HEK293 (cell line): ENCODE measurements at regions not wholly inside any gene's neighbourhood (a gene's known extent, or its start where the extent isn't known, plus 50 kb on each side); places are given as distances from the start of the nearest gene placed in this dataset.

Experiments used
- CTCF ChIA-PET: fragments of 350-600 bp; formaldehyde crosslinking; extraction: SDS; loops from one replicate; lab custom pipeline; 2021; ENCODE audit warnings: antibody characterized with exemption; lab: Yijun Ruan, JAX
- POLR2A ChIA-PET: fragments of 300-600 bp; formaldehyde crosslinking; extraction: SDS; loops from one replicate; lab custom pipeline; 2020; ENCODE audit warnings: antibody characterized with exemption, inconsistent platforms; lab: Yijun Ruan, JAX
- H3K27ac ChIP-seq: fragments of 200-500 bp; sonication (Bioruptor generic); 2 replicates; pipeline ENCODE4 v1.5.1; 2014; ENCODE audit warnings: low read depth, low read length, control low read depth, inconsistent platforms; ENCODE audit errors: extremely low read depth
- H3K36me3 ChIP-seq, 2 experiments: fragments of 200-500 bp in 1 of 2; sonication (Bioruptor generic) in 1 of 2; 1 replicate in 1 of 2; 2 replicates in 1 of 2; pipeline ENCODE4 v1.5.1; 2014 to 2017; ENCODE audit warnings: inconsistent platforms in 2 of 2, low read length in 2 of 2; ENCODE audit not compliant: control insufficient read depth in 2 of 2, insufficient read depth in 1 of 2
- H3K4me1 ChIP-seq: fragments of 200-500 bp; sonication (Bioruptor generic); 2 replicates; pipeline ENCODE4 v1.5.1; 2014; ENCODE audit warnings: mild to moderate bottlenecking, low read length, inconsistent platforms; ENCODE audit not compliant: control insufficient read depth, insufficient read depth
- H3K4me3 ChIP-seq: 2 replicates; pipeline ENCODE4 v1.5.1; 2011; ENCODE audit warnings: low read depth, mild to moderate bottlenecking, control low read depth, low read length, moderate library complexity
- H3K9me3 ChIP-seq: fragments of 200-500 bp; sonication (Bioruptor generic); 2 replicates; pipeline ENCODE4 v1.5.1; 2014; ENCODE audit warnings: low read depth, low read length, inconsistent platforms; ENCODE audit not compliant: control insufficient read depth, insufficient read depth
- GLIS2 ChIP-seq: fragments of 450-650 bp; formaldehyde crosslinking; IDR thresholded peaks from 2 replicates; pipeline ENCODE4 v1.5.1; 2016; ENCODE audit warnings: missing biosample characterization, missing genetic modification characterization
- HOXA7 ChIP-seq: sonication (generic); formaldehyde crosslinking; IDR thresholded peaks from 2 replicates; pipeline ENCODE4 v1.8.1; 2022; ENCODE audit warnings: missing genetic modification reagents, borderline replicate concordance
- KLF1 ChIP-seq: fragments of 450-650 bp; formaldehyde crosslinking; IDR thresholded peaks from 2 replicates; pipeline ENCODE4 v1.5.1; 2016; ENCODE audit warnings: missing biosample characterization, missing genetic modification characterization
- KLF16 ChIP-seq: fragments of 450-650 bp; formaldehyde crosslinking; IDR thresholded peaks from 2 replicates; pipeline ENCODE4 v1.5.1; 2017; ENCODE audit warnings: missing biosample characterization, missing genetic modification characterization
- MYNN ChIP-seq: fragments of 450-650 bp; formaldehyde crosslinking; IDR thresholded peaks from 2 replicates; pipeline ENCODE4 v1.5.1; 2016; ENCODE audit warnings: missing biosample characterization, missing genetic modification characterization, borderline replicate concordance
- PRDM4 ChIP-seq: fragments of 450-650 bp; formaldehyde crosslinking; IDR thresholded peaks from 2 replicates; pipeline ENCODE4 v1.5.1; 2017; ENCODE audit warnings: missing biosample characterization, missing genetic modification characterization
- PRDM6 ChIP-seq: fragments of 450-650 bp; formaldehyde crosslinking; IDR thresholded peaks from 2 replicates; pipeline ENCODE4 v1.5.1; 2017; ENCODE audit warnings: missing biosample characterization, missing genetic modification characterization
- SCRT1 ChIP-seq: fragments of 450-650 bp; formaldehyde crosslinking; IDR thresholded peaks from 2 replicates; pipeline ENCODE4 v1.5.1; 2016; ENCODE audit warnings: missing biosample characterization, missing genetic modification characterization, borderline replicate concordance
- ZBTB1 ChIP-seq: fragments of 450-650 bp; formaldehyde crosslinking; IDR thresholded peaks from 2 replicates; pipeline ENCODE4 v1.5.1; 2016; ENCODE audit warnings: missing biosample characterization, missing genetic modification characterization
- ZBTB8A ChIP-seq: fragments of 450-650 bp; formaldehyde crosslinking; IDR thresholded peaks from 2 replicates; pipeline ENCODE4 v1.5.1; 2016; ENCODE audit warnings: missing biosample characterization, missing genetic modification characterization
- ZEB2 ChIP-seq: fragments of 450-650 bp; formaldehyde crosslinking; IDR thresholded peaks from 2 replicates; pipeline ENCODE4 v1.5.1; 2016; ENCODE audit warnings: missing biosample characterization, missing genetic modification characterization
- ZFP37 ChIP-seq: fragments of 450-650 bp; formaldehyde crosslinking; IDR thresholded peaks from 2 replicates; pipeline ENCODE4 v1.5.1; 2016; ENCODE audit warnings: missing biosample characterization, missing genetic modification characterization
- ZFP41 ChIP-seq: fragments of 450-650 bp; formaldehyde crosslinking; IDR thresholded peaks from 2 replicates; pipeline ENCODE4 v1.5.1; 2016; ENCODE audit warnings: missing biosample characterization, missing genetic modification characterization, borderline replicate concordance
- ZNF112 ChIP-seq: fragments of 450-650 bp; formaldehyde crosslinking; IDR thresholded peaks from 2 replicates; pipeline ENCODE4 v1.5.0; 2017; ENCODE audit warnings: missing biosample characterization, missing genetic modification characterization
- ZNF121 ChIP-seq: fragments of 450-650 bp; formaldehyde crosslinking; IDR thresholded peaks from 2 replicates; pipeline ENCODE4 v1.5.1; 2016; ENCODE audit warnings: missing biosample characterization, missing genetic modification characterization
- ZNF140 ChIP-seq: fragments of 450-650 bp; formaldehyde crosslinking; IDR thresholded peaks from 2 replicates; pipeline ENCODE4 v1.5.1; 2016; ENCODE audit warnings: missing biosample characterization, missing genetic modification characterization
- ZNF157 ChIP-seq: fragments of 450-650 bp; formaldehyde crosslinking; IDR thresholded peaks from 2 replicates; pipeline ENCODE4 v1.5.1; 2016; ENCODE audit warnings: missing biosample characterization, missing genetic modification characterization
- ZNF202 ChIP-seq: fragments of 450-650 bp; formaldehyde crosslinking; IDR thresholded peaks from 2 replicates; pipeline ENCODE4 v1.5.1; 2016; ENCODE audit warnings: missing biosample characterization, missing genetic modification characterization, borderline replicate concordance
- ZNF292 ChIP-seq: fragments of 450-650 bp; formaldehyde crosslinking; IDR thresholded peaks from 2 replicates; pipeline ENCODE4 v1.5.1; 2016; ENCODE audit warnings: low read depth, missing biosample characterization, missing genetic modification characterization, borderline replicate concordance
- ZNF350 ChIP-seq: fragments of 450-650 bp; formaldehyde crosslinking; IDR thresholded peaks from 2 replicates; pipeline ENCODE4 v1.5.0; 2017; ENCODE audit warnings: missing biosample characterization, mild to moderate bottlenecking, missing genetic modification characterization
- ZNF555 ChIP-seq: fragments of 450-650 bp; formaldehyde crosslinking; conservative IDR thresholded peaks from 2 replicates; pipeline ENCODE4 v1.5.1; 2017; ENCODE audit warnings: missing biosample characterization, mild to moderate bottlenecking, missing genetic modification characterization, inconsistent platforms
- ZNF658 ChIP-seq: fragments of 450-650 bp; formaldehyde crosslinking; IDR thresholded peaks from 2 replicates; pipeline ENCODE4; 2016; ENCODE audit warnings: missing biosample characterization, missing genetic modification characterization
- ZNF792 ChIP-seq: fragments of 450-650 bp; formaldehyde crosslinking; IDR thresholded peaks from 2 replicates; pipeline ENCODE4 v1.5.1; 2016; ENCODE audit warnings: missing biosample characterization, missing genetic modification characterization
- ZSCAN5A ChIP-seq: fragments of 450-650 bp; formaldehyde crosslinking; IDR thresholded peaks from 2 replicates; pipeline ENCODE4 v1.5.1; 2016; ENCODE audit warnings: missing biosample characterization, missing genetic modification characterization

GRCh38 chr3:18012436-18012835 lies 270.0 kb upstream of the TBC1D5 start:
- Histone ChIP-seq H3K36me3 (no peaks in the 10 kb centered on the region), H3K9me3 (no peaks in the 10 kb centered on the region), H3K4me3 (no peak overlapping the region), H3K27ac (no peak overlapping the region), H3K4me1 (no peaks in the 10 kb centered on the region)
- TF ChIP-seq ZFP41 (tag by site-specific recombination): no peak
- no peak for TF ChIP-seq ZNF140 (tag by site-specific recombination)
- TF ChIP-seq KLF1: no peak
- TF ChIP-seq ZEB2 (tag by site-specific recombination): no peak
- no peak for TF ChIP-seq HOXA7 (CRISPR knock-in tag)
- TF ChIP-seq ZBTB1 (tag by site-specific recombination): no peak
- TF ChIP-seq ZFP37: no peak
- CTCF ChIA-PET: interaction anchor here (0.5 kb wide), 1 partner anchor 56 kb away, joined by 3 read pairs; no protein-coding TSS in a partner anchor
- POLR2A ChIA-PET: no interaction called here

GRCh38 chr3:18011387-18011786 lies 269.0 kb upstream of the TBC1D5 start:
- ChIA-PET CTCF (no interaction called here), POLR2A (no interaction called here)
- Histone ChIP-seq H3K36me3 (no peaks in the 10 kb centered on the region), H3K4me3 (no peak overlapping the region), H3K27ac (no peak overlapping the region), H3K9me3 (no peaks in the 10 kb centered on the region), H3K4me1 (no peaks in the 10 kb centered on the region)
- TF ChIP-seq PRDM6 (tag by site-specific recombination) (no peak), ZFP37 (no peak), ZNF792 (tag by site-specific recombination) (no peak), SCRT1 (tag by site-specific recombination) (no peak), ZNF112 (tag by site-specific recombination) (no peak), ZNF555 (no peak), MYNN (tag by site-specific recombination) (no peak), KLF16 (tag by site-specific recombination) (no peak), ZNF121 (tag by site-specific recombination) (no peak), ZNF350 (no peak), ZBTB8A (tag by site-specific recombination) (no peak), ZNF202 (tag by site-specific recombination) (no peak), ZNF292 (tag by site-specific recombination) (no peak)

GRCh38 chr3:18010001-18010400 lies 267.6 kb upstream of the TBC1D5 start:
- Histone ChIP-seq H3K27ac (no peak overlapping the region), H3K36me3 (no peaks in the 10 kb centered on the region), H3K4me3 (no peak overlapping the region), H3K9me3 (no peaks in the 10 kb centered on the region), H3K4me1 (no peaks in the 10 kb centered on the region)
- TF ChIP-seq ZNF658 (tag by site-specific recombination) (no peak), ZNF157 (tag by site-specific recombination) (no peak), GLIS2 (no peak), ZSCAN5A (tag by site-specific recombination) (no peak), ZFP37 (no peak), PRDM4 (tag by site-specific recombination) (no peak)
- ChIA-PET CTCF (interaction anchor here (0.6 kb wide), 1 partner anchor 162 kb away, joined by 3 read pairs; no protein-coding TSS in a partner anchor), POLR2A (interaction anchor here (0.8 kb wide), 1 partner anchor 12 kb away, joined by 6 read pairs; no protein-coding TSS in a partner anchor)
